Skeletal muscle tissue (tissue), 3 donors: ENCODE measurements at regions not wholly inside any gene's neighbourhood (a gene's known extent, or its start where the extent isn't known, plus 50 kb on each side); places are given as distances from the start of the nearest gene placed in this dataset.

Experiments used
- H3K27ac ChIP-seq: one replicate; pipeline ENCODE4 v1.7.0; 2013; ENCODE audit warnings: mild to moderate bottlenecking, low read depth, low read length, inconsistent platforms
- H3K27me3 ChIP-seq, 3 donors: one replicate each; pipeline ENCODE4 v1.7.0; 2013; ENCODE audit warnings: low read length in 3 of 3; ENCODE audit not compliant: control insufficient read depth in 3 of 3, insufficient read depth in 3 of 3
- H3K36me3 ChIP-seq, 3 donors: one replicate each; pipeline ENCODE4 v1.7.0; 2013; ENCODE audit warnings: low read length in 3 of 3; ENCODE audit not compliant: control insufficient read depth in 3 of 3, insufficient read depth in 3 of 3
- H3K4me1 ChIP-seq, 3 donors: one replicate each; pipeline ENCODE4 v1.7.0; 2013; ENCODE audit warnings: low read length in 3 of 3, mild to moderate bottlenecking in 3 of 3; ENCODE audit not compliant: control insufficient read depth in 3 of 3, insufficient read depth in 3 of 3
- H3K4me3 ChIP-seq, 3 donors: one replicate each; pipeline ENCODE4 v1.7.0; 2013; ENCODE audit warnings: low read length in 3 of 3
- H3K9ac ChIP-seq, 3 donors: one replicate each; pipeline ENCODE4 v1.7.0; 2013; ENCODE audit warnings: low read length in 3 of 3, mild to moderate bottlenecking in 3 of 3, moderate library complexity in 2 of 3, low read depth in 1 of 3
- H3K9me3 ChIP-seq, 3 donors: one replicate each; pipeline ENCODE4 v1.7.0; 2013; ENCODE audit warnings: low read length in 3 of 3; ENCODE audit not compliant: control insufficient read depth in 3 of 3
- donor health status: Osteomylitis.

DNA sequence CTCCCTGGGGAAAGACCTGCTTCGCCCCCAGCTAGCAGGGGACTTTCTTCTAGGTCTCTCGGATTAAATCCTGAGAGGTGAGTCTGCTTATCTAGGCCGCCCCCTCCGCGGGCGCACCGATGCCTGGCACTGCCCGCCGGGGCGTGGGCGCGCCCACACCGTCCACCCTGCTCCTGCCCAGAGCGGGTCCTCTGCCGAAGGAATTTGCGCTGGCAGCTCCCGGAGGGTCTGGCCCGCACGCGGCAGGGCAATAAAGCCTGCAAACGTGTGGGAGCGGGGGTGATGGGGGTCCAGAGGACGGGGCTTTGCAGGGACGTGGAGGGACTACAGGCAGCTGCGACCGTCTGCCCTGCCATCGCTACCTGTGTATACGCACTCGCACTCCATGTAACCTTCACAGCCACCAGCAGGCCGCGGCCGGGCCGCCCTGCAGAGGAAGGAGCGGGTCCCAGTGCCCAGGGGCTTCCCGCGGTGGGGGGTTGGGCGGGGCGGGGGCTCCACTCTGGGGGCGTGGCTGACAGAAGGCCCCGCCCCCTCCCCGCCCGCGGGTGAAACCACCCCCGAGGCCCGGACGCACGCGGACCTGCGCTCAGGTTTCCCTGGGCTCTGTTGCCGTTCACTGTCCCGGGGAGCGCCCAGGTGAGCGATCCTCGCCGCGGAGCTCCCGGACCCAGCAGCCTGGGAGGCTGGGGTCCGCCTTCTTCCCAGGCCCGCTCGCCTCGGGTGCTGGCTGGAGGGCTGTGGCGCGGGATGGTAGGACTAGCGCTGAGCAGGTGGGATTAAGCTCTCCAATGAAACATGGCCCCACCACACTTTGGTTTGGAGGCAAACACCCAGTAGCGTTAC, 174.5 kb upstream of the HS6ST1 start:
- H3K9me3 ChIP-seq: peaks cover 0 to 2% (median 0%) of the 10 kb centered on the region in 3 donors
- H3K4me1 ChIP-seq: peaks cover 0 to 2% (median 0%) of the 10 kb centered on the region in 3 donors
- no peak overlapping the region for H3K4me3 ChIP-seq
- H3K27ac ChIP-seq: no peak overlapping the region
- H3K36me3 ChIP-seq: no peaks in the 10 kb centered on the region
- peaks cover 0 to 20% (median 4%) of the 10 kb centered on the region in 3 donors for H3K27me3 ChIP-seq
- H3K9ac ChIP-seq: no peak overlapping the region

DNA sequence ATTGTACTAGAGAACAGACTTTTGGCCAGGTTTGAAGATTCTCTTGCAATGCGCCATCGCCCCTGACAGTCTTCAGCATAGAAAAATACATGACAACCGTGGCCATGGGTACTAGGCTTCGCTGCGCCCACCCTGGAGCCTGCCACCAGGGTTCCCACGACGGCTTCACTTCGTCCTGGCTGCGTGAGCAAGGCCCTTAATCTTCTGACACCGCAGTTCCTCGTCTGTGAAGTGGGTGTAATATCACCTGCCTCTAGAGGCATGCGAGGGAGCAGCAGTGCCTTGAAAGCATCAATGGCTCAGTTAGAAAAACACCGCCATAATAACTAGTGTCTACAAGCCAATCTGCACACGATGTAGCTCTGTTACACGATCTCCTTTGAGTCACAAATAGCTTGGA, 175.2 kb upstream of the HS6ST1 start:
- Histone ChIP-seq H3K9me3 (peaks cover 0 to 2% (median 0%) of the 10 kb centered on the region in 3 donors), H3K9ac (no peak overlapping the region), H3K4me3 (no peak overlapping the region), H3K27ac (no peak overlapping the region), H3K36me3 (no peaks in the 10 kb centered on the region), H3K4me1 (peaks cover 0 to 2% (median 0%) of the 10 kb centered on the region in 3 donors), H3K27me3 (peaks cover 0 to 20% (median 4%) of the 10 kb centered on the region in 3 donors)

DNA sequence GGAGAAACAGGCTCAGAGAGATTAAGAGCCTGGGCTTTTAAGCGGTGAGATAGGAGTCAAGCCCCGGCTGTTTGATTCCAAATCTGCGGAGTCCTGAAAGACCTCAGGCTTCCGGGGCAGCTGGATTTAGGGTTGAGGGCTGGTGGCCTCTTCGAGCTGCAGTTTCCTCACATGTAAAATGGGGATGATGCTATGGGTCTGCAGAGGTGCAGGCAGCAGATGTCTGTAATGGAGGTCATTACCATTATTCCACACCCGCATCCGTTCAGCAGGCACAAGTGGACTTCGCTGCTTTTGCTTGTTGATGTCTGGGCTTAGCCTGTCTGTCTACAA, 175.6 kb upstream of the HS6ST1 start:
- Histone ChIP-seq H3K27ac (no peak overlapping the region), H3K36me3 (no peaks in the 10 kb centered on the region), H3K9ac (no peak overlapping the region), H3K27me3 (peaks cover 0 to 20% (median 4%) of the 10 kb centered on the region in 3 donors), H3K9me3 (peaks cover 0 to 2% (median 0%) of the 10 kb centered on the region in 3 donors), H3K4me3 (no peak overlapping the region), H3K4me1 (peaks cover 0 to 2% (median 0%) of the 10 kb centered on the region in 3 donors)

DNA sequence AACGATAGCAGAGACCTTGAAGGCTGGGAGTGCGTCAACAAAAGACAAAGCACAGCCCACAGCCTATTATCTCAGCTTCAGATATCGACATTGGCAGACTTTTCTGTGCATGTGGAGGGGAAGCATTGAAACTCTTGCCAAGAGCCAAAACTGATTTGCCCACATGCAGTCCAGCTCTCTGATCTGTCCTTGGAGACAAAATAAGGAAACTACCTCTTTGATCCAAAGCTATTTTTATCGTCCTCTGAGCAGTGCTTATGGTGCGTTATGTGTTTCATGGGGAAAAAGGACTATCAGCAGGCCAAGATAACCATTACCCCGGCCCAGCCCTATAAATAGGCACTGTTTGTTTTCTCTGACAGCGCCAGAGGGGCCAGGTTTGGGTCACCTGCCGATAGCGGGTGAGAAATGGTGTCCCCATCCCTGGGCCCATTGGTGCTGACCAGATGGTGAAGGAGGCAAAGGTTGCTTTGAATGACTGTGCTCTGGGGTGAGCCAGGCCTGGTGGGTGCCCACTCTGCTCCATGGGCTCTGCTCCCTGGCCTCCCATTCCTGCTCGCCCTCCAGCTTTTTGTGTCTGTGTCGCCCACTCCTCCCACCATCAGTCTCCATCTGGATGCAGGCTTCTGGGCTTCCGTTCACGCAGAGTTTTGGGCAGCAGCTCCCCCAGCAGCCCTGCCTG, 176.1 kb upstream of the HS6ST1 start:
- no peak overlapping the region for H3K4me3 ChIP-seq
- no peak overlapping the region for H3K9ac ChIP-seq
- peaks cover 0 to 20% (median 4%) of the 10 kb centered on the region in 3 donors for H3K27me3 ChIP-seq
- H3K4me1 ChIP-seq: peaks cover 0 to 2% (median 0%) of the 10 kb centered on the region in 3 donors
- H3K27ac ChIP-seq: no peak overlapping the region
- no peaks in the 10 kb centered on the region for H3K36me3 ChIP-seq
- peaks cover 0 to 2% (median 0%) of the 10 kb centered on the region in 3 donors for H3K9me3 ChIP-seq

DNA sequence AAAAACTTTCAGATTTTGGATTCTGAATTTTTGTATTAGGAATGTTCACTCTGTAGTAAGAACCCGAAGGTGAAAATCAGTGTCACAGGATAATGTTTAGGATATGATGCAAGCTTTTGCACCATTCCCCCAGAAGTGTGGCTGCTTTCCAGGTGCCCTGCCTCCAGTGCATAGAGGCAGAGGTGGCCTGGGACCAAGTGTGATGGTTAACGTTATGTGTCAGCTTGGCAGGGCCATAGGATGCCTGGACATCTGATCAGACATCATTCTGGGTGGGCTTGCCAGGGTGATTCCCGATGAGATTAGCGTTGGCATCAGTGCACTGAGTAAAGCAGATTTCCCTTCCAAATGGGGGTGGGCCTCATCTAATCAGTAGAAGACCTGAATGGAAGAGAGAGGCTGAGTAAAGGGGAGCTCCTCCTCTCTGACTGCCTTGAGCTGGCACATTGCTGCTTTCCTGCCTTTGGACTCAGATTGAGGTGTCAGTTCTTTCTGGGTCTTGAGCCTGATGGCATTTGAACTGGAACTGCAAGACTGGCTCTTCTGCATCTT, 177.4 kb upstream of the HS6ST1 start:
- Histone ChIP-seq H3K9ac (no peak overlapping the region), H3K9me3 (peaks cover 0 to 2% (median 0%) of the 10 kb centered on the region in 3 donors), H3K36me3 (no peaks in the 10 kb centered on the region), H3K4me1 (peaks cover 0 to 2% (median 0%) of the 10 kb centered on the region in 3 donors), H3K4me3 (no peak overlapping the region), H3K27ac (no peak overlapping the region), H3K27me3 (peaks cover 0 to 20% (median 4%) of the 10 kb centered on the region in 3 donors)

DNA sequence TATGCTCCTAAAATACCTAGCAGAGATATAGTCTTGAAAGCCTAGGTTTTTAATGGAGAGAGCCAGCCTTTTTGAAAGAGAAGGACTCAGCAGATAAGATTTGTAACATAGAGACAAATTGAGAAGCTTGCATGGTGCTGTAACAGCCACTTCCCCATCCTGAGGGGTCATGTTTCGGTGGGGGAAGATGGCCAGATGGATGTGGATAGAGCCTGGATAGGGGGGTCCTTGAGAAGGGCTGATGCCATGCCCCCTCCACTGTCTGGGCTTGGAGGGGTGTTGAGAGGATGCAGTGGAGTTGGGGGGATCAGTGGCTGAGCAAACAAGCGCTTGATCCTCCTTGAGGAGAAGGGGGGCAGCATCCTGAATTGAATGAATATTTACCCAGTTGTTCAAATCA, 178.0 kb upstream of the HS6ST1 start:
- H3K36me3 ChIP-seq: no peaks in the 10 kb centered on the region
- H3K9ac ChIP-seq: no peak overlapping the region
- H3K27me3 ChIP-seq: peaks cover 0 to 20% (median 4%) of the 10 kb centered on the region in 3 donors
- H3K27ac ChIP-seq: no peak overlapping the region
- H3K4me3 ChIP-seq: no peak overlapping the region
- peaks cover 0 to 2% (median 0%) of the 10 kb centered on the region in 3 donors for H3K4me1 ChIP-seq
- peaks cover 0 to 2% (median 0%) of the 10 kb centered on the region in 3 donors for H3K9me3 ChIP-seq

DNA sequence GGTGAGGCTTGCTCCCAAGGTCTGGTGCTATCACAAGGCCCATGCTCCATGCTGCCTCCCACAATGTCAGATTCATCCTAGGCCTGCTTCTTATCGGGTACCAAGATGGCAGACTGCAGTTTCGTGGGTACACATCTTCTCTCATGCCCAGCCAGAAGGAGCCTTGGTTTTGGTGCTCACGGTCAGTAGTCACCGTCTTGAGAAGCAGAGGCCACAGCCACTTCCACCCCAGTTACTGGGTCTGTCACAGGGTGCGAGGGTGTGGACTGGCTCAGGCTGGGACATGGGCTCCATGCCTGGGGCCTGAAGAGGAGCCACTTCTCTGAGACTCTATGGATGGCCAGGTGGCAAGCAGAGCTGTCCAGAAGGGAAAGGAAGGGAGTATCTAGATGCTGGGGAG, 178.8 kb upstream of the HS6ST1 start:
- Histone ChIP-seq H3K27me3 (peaks cover 0 to 16% (median 0%) of the 10 kb centered on the region in 3 donors), H3K36me3 (no peaks in the 10 kb centered on the region), H3K9me3 (peaks cover 0 to 2% (median 0%) of the 10 kb centered on the region in 3 donors), H3K9ac (no peak overlapping the region), H3K4me3 (no peak overlapping the region), H3K27ac (no peak overlapping the region), H3K4me1 (peaks cover 0 to 2% (median 0%) of the 10 kb centered on the region in 3 donors)

DNA sequence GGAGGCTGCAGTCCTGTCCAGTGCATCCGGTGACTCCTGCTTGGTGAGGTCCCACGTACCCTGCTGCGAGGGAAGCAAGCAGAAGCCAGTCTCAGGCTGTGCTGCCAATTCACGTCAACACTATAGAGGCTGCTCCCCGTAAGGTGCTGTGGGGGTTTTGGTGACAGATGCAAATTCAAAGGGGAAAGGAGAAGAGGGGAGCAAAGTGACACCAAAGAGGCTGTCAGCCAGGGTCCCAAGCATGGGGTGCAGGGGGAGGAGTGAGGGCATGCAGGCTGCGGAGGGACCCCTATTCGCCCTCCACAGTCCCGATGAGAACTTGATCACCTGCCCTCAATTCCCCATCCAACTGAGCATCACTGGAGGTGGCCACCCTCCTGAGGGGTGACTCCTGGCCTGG, 179.4 kb upstream of the HS6ST1 start:
- Histone ChIP-seq H3K4me1 (peaks cover 0 to 2% (median 0%) of the 10 kb centered on the region in 3 donors), H3K36me3 (no peaks in the 10 kb centered on the region), H3K27ac (no peak overlapping the region), H3K4me3 (no peak overlapping the region), H3K9me3 (peaks cover 0 to 2% (median 0%) of the 10 kb centered on the region in 3 donors), H3K27me3 (peaks cover 0 to 11% (median 0%) of the 10 kb centered on the region in 3 donors), H3K9ac (no peak overlapping the region)

DNA sequence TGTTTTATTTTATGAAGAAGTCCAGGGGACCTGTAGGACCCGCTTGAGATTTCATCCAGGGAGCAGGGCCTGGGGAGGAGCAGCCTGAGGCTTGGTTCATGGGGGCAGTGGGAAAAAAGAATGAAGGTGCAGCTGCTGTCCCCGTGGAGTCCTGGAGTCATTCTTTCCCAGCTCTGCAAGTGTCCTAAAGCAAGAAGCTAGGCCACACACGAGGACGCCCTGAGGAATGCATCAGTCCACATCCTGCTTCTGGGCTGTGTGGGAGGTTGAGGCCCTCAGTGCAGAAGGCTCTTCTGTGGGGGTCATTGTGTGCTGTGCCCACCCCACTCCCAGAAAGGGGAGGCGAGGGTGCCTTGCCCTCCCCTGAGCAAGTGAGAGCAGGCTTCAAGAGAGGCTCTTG, 179.9 kb upstream of the HS6ST1 start:
- H3K4me3 ChIP-seq: no peak overlapping the region
- H3K9ac ChIP-seq: no peak overlapping the region
- no peaks in the 10 kb centered on the region for H3K36me3 ChIP-seq
- H3K27me3 ChIP-seq: peaks cover 0 to 9% (median 0%) of the 10 kb centered on the region in 3 donors
- H3K9me3 ChIP-seq: peaks cover 0 to 2% (median 0%) of the 10 kb centered on the region in 3 donors
- peaks cover 0 to 2% (median 0%) of the 10 kb centered on the region in 3 donors for H3K4me1 ChIP-seq
- H3K27ac ChIP-seq: no peak overlapping the region
